ENCODE measurements at regions not wholly inside any gene's neighbourhood (a gene's known extent, or its start where the extent isn't known, plus 50 kb on each side); places are given as distances from the start of the nearest gene placed in this dataset.

DNA sequence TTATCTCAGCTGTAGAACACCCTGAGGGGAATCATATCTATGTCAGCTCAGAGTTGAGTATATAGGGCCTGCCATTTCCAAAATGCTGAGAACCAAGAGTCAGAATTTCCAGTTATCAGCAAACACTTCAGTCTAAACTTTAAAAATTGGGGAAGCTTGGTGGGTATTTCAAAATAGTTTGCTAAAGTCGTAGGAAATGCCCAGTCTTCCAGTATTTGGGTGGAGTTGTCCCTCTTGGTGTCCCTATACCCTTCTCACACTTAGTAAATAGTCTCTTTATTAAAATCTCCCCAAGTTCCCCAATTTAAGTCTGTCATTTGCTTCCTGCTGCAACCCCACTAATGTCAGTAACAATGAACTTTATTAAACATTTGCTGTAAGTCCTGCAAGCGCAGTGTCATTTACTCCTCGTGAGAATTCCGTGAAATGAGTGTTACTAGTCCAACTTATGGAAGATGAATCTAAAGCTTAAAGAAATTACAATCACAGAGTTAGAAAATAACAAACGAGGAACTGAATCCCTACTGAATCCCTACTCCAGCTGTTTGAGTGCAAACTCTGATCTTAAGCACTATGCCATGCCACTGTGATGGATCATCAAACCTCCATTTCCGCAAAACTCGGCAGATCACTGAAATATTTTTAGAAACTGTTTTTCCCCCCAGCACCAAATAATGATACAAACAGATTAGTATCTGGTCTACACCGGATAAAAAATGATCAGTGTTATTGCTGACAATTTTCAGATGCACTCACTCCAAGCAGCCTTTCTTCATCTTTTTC lies 341.7 kb upstream of the PROK2 start:
- no peaks in the 10 kb centered on the region for H3K9me3 ChIP-seq (ENCODE audit: insufficient read depth in 2 of 2, low read depth in 1 of 2, low read length in 1 of 2)
- H4K5ac ChIP-seq (ENCODE audit: insufficient read length, low read depth, low read length), result no peak overlapping the region
- no peak overlapping the region for H3K4ac ChIP-seq (replicated peaks; ENCODE audit: insufficient read length, low read depth, low read length)
- H3K27ac ChIP-seq (ENCODE audit: low read depth, low read length), result no peak overlapping the region
- no peak overlapping the region for H2BK15ac ChIP-seq (ENCODE audit: low read length)
- no peak overlapping the region for H3K23ac ChIP-seq (ENCODE audit: insufficient read length)
- TF ChIP-seq SRF (IDR thresholded peaks at IDR 0.05; ENCODE audit: low read depth, low read length), result no peak
- TF ChIP-seq SP1 (IDR thresholded peaks at IDR 0.05; ENCODE audit: low read depth, low read length), result no peak
- no peak for TF ChIP-seq CBX5 (IDR thresholded peaks at IDR 0.05; ENCODE audit: low read depth, low read length)
- no peak for TF ChIP-seq KDM5A (IDR thresholded peaks at IDR 0.05; ENCODE audit: low read length)
- no peak for TF ChIP-seq KDM1A (IDR thresholded peaks at IDR 0.05; ENCODE audit: borderline replicate concordance, low read length)
- TF ChIP-seq RFX5 (IDR thresholded peaks at IDR 0.05; ENCODE audit: borderline replicate concordance, low read depth, low read length), result no peak
- TF ChIP-seq JUND (IDR thresholded peaks at IDR 0.05; ENCODE audit: low read length), result no peak
- TF ChIP-seq, protein P1, sequence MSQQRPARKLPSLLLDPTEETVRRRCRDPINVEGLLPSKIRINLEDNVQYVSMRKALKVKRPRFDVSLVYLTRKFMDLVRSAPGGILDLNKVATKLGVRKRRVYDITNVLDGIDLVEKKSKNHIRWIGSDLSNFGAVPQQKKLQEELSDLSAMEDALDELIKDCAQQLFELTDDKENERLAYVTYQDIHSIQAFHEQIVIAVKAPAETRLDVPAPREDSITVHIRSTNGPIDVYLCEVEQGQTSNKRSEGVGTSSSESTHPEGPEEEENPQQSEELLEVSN (IDR thresholded peaks at IDR 0.05), result no peak
- TF ChIP-seq GTF2F1 (IDR thresholded peaks at IDR 0.05; ENCODE audit: borderline replicate concordance, low read depth, low read length), result no peak
- no peak for TF ChIP-seq GABPA (IDR thresholded peaks at IDR 0.05; ENCODE audit: borderline replicate concordance, insufficient read depth, low read length)
- TF ChIP-seq FOSL1 (IDR thresholded peaks at IDR 0.05; ENCODE audit: insufficient read depth, low read depth, low read length), result no peak
- H2BK20ac ChIP-seq (ENCODE audit: low read length), result no peak overlapping the region
- no peaks in the 10 kb centered on the region; the same call in 1 of the 2 replicates for H3K23me2 ChIP-seq (ENCODE audit: low read depth, low read length)
- H2AK5ac ChIP-seq (ENCODE audit: low read depth, low read length), result no peak overlapping the region
- H2AFZ ChIP-seq (ENCODE audit: low read length), result no peak overlapping the region
- H2BK5ac ChIP-seq (ENCODE audit: low read depth, low read length), result no peak overlapping the region
- H2BK12ac ChIP-seq (ENCODE audit: low read depth, low read length), result no peak overlapping the region
- no peak overlapping the region for H4K91ac ChIP-seq (replicated peaks; ENCODE audit: insufficient read length, low read length)
- H3K9ac ChIP-seq (replicated peaks in 1 of 4; ENCODE audit: extremely low read depth in 1 of 4, low read depth in 3 of 4, low read length in 3 of 4), result no peak overlapping the region
- no peaks in the 10 kb centered on the region for H3K4me1 ChIP-seq (replicated peaks in 1 of 4; ENCODE audit: control insufficient read depth in 3 of 4, insufficient read depth in 4 of 4, low read length in 3 of 4)
- no peak overlapping the region for H3K4me3 ChIP-seq (ENCODE audit: extremely low read depth in 1 of 4, insufficient read depth in 2 of 4, low read depth in 3 of 4, low read length in 4 of 4)
- no peak overlapping the region for H3K4me2 ChIP-seq (ENCODE audit: insufficient read depth in 1 of 2, low read depth in 2 of 2, low read length in 2 of 2)
- no peaks in the 10 kb centered on the region for H3K27me3 ChIP-seq (replicated peaks in 1 of 4; ENCODE audit: control insufficient read depth in 3 of 4, extremely low read depth in 1 of 4, insufficient read depth in 3 of 4, low read length in 3 of 4)
- FAIRE-seq (no peak), DNase-seq (ENCODE audit: low read depth in 1 of 2, low spot score in 2 of 2) (no peak)
- no peaks in the 10 kb centered on the region for H3K79me2 ChIP-seq (ENCODE audit: control insufficient read depth in 1 of 2, insufficient read depth in 2 of 2, low read length in 2 of 2)
- H4K20me1 ChIP-seq (replicated peaks in 1 of 2; ENCODE audit: control insufficient read depth in 1 of 2, insufficient read depth in 2 of 2, low read length in 2 of 2), result no peaks in the 10 kb centered on the region
- no peak overlapping the region for H3K56ac ChIP-seq (replicated peaks; ENCODE audit: insufficient read length, low read depth, low read length)
- H3K79me1 ChIP-seq (ENCODE audit: low read depth, low read length), result no peaks in the 10 kb centered on the region
- POLR2A ChIA-PET (ENCODE audit: partially characterized antibody), result interaction anchor here (0.5 kb wide), 1 partner anchor 196 kb away, joined by 5 read pairs; no protein-coding TSS in a partner anchor
- no peaks in the 10 kb centered on the region for H3K36me3 ChIP-seq (ENCODE audit: control insufficient read depth in 2 of 4, insufficient read depth in 4 of 4, low read length in 3 of 4)
- WGBS, 2 experiments (ENCODE audit: extremely low coverage in 1 of 2, insufficient coverage in 1 of 2, insufficient read length in 1 of 2, insufficient replicate concordance in 2 of 2, low coverage in 1 of 2, low lambda C conversion rate in 2 of 2, missing lambda C conversion rate in 1 of 2), result 90% methylated on average over 8 of the region's 8 CpGs; no CpG with 5 or more reads in 1 of the 2 experiments
- H3K14ac ChIP-seq (ENCODE audit: insufficient read length), result no peak overlapping the region
- no peak overlapping the region for H2BK120ac ChIP-seq (replicated peaks; ENCODE audit: low read depth, low read length)
- H4K8ac ChIP-seq (ENCODE audit: extremely low read depth, insufficient read depth, low read length), result no peak overlapping the region
- no peak overlapping the region for H3K18ac ChIP-seq (ENCODE audit: extremely low read depth, low read length)
- CTCF ChIA-PET (ENCODE audit: partially characterized antibody), result interaction anchor here (0.6 to 1.3 kb wide), 3 partner anchors 9 to 251 kb away, joined by 3 read pairs; no protein-coding TSS in a partner anchor

Data from H1 (cell line).